Ishikawa (cell line): ENCODE measurements at regions not wholly inside any gene's neighbourhood (a gene's known extent, or its start where the extent isn't known, plus 50 kb on each side); places are given as distances from the start of the nearest gene placed in this dataset.

ENCODE experiments used
- CEBPB ChIP-seq: IDR thresholded peaks from 2 replicates; pipeline ENCODE4 v1.6.1; 2012
- EGR1 ChIP-seq: IDR thresholded peaks from 2 replicates; pipeline ENCODE4 v1.6.1; 2012
- EP300 ChIP-seq: IDR thresholded peaks from 2 replicates; pipeline ENCODE4 v1.6.1; 2012; ENCODE audit warnings: borderline replicate concordance
- FOXM1 ChIP-seq: IDR thresholded peaks from 2 replicates; pipeline ENCODE4 v1.6.1; 2012; ENCODE audit warnings: low read depth, borderline replicate concordance
- TAF1 ChIP-seq: IDR thresholded peaks from 2 replicates; pipeline ENCODE4 v1.6.1; 2012; ENCODE audit warnings: low read depth, mild to moderate bottlenecking
- TCF12 ChIP-seq: IDR thresholded peaks from 2 replicates; pipeline ENCODE4 v1.6.1; 2012; ENCODE audit warnings: low read depth
- ZBTB7A ChIP-seq: IDR thresholded peaks from 2 replicates; pipeline ENCODE4 v1.6.1; 2012; ENCODE audit warnings: low read depth
- TF ChIP-seq, protein P1 (sequence below): IDR thresholded peaks from 2 replicates; pipeline ENCODE4 v1.6.1; 2012

DNA sequence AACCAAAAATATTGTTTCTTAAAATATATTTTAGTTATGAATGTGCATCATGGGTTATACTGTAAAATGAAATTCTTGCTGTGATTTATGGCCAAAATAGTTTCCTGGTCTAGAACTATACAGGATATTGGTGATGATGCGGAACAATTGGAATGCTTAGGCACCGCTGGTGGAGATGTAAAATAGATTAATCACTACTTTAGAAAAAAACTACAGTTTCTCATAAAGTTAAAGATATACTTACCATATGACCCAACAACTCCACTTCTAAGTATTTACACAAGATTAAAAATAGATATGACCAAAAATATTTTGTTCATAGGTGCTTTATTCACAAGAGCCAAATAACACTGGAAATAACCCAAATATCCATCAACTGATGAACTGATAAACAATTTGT is 126.7 kb downstream of the TUSC7 start:
- TF ChIP-seq EGR1 (no peak), CEBPB (no peak), FOXM1 (no peak), EP300 (no peak), TAF1 (no peak), ZBTB7A (no peak), TCF12 (no peak)
- TF ChIP-seq, protein P1, sequence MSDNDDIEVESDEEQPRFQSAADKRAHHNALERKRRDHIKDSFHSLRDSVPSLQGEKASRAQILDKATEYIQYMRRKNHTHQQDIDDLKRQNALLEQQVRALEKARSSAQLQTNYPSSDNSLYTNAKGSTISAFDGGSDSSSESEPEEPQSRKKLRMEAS = no peak
